GM21786 (cell line): ENCODE measurements at regions not wholly inside any gene's neighbourhood (a gene's known extent, or its start where the extent isn't known, plus 50 kb on each side); places are given as distances from the start of the nearest gene placed in this dataset.
A peak's percentile ranks its signal among the peaks of the same experiment; 100 is the strongest.
"Not testable (repeated sequence)": the region's sequence is repeated elsewhere in the genome, so short reads cannot be mapped to it uniquely, and the experiment has no call there.

Experiments
- ATAC-seq: cut with Tn5 transposase; IDR thresholded peaks from one replicate; pipeline ENCODE4 v1.9.1; 2021; ENCODE audit not compliant: unreplicated experiment

DNA sequence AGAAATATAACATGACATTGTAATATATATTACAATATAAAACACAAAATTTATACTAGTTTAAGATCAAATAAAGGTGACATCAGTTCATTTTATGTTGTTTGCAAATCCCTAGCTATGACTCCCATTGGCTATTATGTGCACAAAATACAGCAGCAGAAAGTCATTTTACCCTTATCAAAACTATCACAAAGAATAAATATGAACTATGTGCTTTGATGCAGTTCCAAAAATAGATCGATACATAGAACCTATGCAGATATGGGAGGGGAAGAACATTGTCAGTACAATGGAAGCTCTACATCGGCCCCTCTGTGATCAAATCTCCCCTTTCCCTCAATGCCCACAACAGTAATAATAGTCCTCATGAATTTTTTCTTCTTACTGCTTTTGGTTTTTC lies 1038.1 kb upstream of the PCDH20 start:
- ATAC-seq: no peak

DNA sequence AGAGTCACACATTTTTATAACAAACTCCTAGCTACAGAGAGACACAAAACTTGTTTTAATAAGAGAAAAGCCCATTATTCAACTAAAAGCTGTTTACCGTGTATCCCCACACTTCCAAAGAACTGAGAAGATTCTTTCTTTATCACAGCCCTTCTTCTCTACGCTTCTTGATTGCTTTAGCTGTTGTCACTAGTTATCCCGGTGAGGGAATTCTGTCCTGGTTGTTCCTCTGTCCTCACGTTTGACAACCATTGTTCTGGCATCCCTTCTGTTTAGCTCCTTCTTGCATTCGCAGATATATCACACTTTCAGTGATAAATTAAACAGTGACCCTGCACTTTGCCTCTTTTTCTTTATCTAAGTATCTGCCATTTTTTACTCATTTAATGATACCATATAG lies 1035.1 kb upstream of the PCDH20 start:
- ATAC-seq: no peak

DNA sequence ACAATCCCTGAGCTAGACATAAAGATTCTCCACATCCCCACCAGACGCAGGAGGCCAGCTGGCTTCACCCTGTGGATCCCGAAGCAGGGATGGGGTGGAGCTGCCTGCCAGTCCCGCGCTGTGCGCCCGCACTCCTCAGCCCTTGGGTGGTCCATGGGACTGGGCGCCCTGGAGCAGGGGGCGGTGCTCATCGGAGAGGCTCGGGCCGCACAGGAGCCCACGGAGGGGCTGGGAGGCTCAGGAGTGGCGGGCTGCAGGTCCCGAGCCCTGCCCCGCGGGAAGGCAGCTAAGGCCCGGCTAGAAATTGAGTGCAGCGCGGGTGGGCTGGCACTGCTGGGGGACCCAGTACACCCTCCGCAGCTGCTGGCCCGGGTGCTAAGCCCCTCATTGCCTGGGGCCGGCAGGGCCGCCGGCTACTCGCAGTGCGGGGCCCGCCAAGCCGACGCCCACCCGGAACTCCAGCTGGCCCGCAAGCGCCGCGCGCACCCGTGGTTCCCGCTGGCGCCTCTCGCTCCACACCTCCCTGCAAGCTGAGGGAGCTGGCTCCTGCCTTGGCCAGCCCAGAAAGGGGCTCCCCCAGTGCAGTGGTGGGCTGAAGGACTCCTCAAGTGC lies 1032.2 kb upstream of the PCDH20 start:
- not testable (repeated sequence) for ATAC-seq

DNA sequence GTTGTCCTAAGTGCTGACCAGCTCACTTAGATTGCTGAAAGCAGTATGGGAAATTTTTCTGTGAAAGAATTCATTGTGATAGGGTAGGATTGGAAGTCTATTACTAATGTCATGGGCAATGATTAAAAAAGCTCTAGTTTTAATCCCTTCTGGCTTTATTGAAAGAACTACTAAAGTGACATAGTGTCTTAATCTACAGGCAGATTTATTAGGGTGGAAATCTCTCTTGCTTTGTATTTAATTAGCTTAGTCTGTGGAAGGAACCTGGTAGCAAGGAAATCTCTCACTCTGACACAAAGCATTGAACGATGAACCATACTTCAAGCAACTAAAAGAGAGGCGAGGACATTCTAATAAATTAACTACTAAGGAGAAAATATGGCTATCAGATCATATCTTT lies 1029.2 kb upstream of the PCDH20 start:
- ATAC-seq: no peak

DNA sequence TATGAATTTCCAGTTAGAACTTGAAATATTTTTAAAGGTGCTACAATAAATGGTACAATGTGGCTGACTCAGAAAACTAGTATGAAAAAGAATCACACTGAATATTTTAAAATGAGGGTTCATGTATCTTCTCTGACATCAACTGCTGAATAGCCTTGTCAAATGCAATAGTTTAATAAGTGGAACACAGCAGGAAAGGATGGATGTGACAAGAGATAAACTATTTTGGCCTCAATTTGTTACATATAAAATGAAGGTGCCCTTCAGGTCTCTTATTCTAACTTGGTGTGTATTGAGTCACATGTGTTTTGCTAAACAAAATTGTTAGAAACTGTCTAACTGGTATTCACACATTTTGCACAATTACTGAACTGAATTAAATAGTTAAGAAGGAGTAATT lies 1018.4 kb upstream of the PCDH20 start:
- no peak for ATAC-seq

DNA sequence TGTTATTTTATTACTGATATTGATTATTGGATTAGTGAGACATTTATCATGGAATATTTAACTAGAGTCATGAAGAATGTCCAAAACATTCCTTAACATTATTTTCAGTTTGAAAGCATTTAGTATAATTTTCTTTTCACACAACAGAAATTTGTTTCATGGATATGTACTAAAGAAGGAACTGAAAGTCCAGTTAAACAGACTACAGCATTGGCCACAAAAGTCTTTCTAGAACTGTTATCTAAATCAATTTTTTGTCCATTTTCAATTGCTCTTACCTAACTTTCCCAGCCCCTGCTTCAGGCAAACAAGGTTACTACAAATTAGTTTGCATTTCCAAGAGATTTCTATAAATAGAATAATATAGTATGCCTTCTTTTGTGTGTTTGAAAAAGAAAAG lies 1018.0 kb upstream of the PCDH20 start:
- no peak for ATAC-seq

DNA sequence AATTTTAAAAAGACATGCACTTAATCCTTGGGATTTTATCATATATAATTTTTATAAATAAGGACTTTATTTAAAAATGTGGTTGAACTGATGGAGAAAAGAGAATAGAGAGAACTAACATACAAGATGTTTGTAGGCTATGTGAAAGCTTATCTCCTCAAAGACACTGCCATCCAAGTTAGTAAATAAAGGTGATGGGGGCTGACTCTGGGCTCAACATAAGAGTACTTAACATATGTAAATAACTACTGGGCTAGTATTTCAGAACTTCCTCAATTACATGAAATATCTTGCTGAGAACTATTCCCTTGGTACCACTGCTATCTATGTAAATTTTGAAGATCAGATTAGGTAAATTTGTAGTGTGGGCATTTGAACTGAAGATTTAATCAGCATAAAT lies 1017.3 kb upstream of the PCDH20 start:
- no peak for ATAC-seq

DNA sequence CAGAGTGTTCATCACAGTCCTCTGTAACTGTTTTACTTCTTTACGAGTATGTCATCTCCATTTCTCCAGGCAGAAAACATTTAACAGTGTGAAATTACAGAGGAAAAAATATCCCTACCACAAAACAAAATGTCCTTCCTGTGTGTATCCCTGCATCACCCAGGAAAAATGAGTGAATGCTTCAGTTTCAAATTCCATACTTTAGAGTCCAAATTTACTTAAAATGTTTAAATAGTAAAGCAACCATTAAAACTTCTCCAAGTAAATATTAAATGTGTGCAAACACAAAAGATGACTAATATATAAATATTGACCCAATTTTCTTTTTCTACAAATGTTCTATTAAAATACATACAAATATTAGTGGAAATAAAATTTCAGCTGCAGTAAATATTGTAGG lies 1016.6 kb upstream of the PCDH20 start:
- no peak for ATAC-seq

DNA sequence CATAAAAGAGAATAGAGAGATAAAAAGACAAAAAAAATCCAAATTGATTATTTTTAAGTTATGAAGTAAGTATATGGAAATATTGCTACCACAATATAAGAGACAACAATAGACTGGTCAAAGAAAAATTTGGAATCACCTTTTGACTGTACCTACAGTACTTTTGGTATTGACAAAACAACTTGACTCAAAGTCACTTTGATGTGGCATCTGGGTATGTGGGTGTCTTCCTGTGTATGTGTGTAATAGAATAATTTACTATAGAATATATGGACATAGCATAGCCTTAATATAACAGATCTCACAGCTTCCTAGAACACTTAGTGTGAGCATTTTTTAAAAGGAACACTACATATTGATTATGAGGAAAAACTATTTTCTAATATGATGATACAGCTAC lies 1016.2 kb upstream of the PCDH20 start:
- no peak for ATAC-seq

DNA sequence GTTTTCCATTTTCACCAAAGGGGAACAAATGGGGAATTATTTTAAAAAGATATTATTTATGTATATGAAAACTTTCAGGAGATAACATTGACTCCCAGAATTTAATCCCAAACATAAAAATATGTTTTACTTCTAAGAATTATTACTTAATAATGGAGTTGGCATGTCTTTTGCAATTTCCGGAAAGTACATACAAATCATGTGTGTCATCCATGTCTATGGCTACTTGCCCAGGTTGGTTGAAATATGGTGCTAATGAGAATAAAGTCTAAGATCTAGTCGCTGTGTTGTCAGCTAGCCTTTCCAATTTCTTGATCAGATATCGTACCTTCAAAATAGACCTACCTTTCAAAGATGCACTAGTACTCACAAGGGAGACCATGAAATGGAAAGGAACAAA lies 1003.2 kb upstream of the PCDH20 start:
- ATAC-seq: no peak

DNA sequence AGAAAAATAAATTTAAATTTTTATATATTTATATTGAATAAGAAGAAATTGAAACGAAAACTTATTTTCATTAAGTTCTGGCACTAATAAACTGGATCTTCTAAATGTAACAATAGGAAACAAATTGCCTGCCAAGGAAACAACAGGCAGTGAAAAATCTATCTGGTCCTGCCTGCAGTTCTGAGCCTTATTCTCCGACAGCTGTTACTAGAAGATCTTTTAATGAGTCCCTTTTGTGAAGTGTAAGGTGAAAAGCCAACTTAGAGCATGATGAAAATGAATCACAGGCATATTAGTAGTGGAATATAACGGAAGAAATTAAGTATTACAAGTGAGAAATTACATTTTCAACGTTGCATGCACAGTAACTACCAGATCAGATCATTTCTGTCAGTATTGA lies 1002.7 kb upstream of the PCDH20 start:
- no peak for ATAC-seq

DNA sequence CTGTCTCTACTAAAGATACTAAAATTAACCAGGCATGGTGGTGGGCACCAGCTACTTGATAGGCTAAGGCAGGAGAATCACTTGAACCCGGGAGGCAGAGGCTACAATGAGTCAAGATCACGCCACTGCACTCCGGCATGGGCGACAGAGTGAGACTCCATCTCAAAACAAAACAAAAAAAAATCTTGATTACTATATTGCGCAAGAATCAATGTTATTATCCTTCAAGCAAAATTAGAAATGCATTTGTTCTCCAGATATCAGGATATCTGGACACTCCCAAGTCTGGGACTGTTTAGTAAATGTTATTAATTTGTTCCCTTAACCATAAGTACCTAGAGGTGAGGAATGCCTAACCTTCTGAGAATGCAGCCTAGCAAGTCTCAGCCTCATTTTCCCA lies 992.2 kb upstream of the PCDH20 start:
- ATAC-seq: no peak

DNA sequence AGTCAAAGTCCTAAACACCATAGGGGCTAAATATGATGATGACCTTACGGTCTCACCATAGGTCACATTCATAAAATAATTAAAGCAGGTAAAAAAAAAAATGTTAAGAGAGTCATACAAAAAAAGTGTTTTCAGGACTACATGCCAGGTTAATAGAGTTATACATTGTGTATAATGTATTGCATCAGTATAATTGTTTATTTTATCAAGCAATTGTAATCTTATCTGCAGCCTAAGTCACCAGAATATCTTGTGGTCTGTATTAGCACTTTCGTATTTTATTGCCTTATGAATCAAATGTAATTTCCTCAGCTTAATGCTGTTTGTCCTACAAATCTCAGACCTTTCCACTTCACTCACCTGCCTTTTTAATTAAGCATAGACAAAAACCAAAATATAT lies 972.9 kb upstream of the PCDH20 start:
- no peak for ATAC-seq

DNA sequence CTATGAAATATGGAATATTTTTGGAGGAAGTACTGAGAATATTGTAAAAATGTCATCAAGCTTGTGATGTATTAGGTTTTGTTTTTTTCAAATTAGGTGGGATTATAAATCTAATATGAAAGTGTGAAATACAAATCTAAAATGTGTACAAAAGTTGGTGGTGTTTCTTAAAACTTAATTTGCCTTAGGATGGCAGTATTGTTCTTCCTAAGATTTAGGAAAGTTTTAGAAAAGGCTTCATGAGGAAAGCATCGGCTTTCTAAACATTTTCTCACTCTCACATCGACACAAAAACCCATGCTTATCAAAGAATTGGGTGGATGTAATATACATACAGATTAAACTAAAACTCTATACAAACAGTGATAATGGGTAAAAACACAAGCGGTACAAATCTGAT lies 972.0 kb upstream of the PCDH20 start:
- no peak for ATAC-seq

DNA sequence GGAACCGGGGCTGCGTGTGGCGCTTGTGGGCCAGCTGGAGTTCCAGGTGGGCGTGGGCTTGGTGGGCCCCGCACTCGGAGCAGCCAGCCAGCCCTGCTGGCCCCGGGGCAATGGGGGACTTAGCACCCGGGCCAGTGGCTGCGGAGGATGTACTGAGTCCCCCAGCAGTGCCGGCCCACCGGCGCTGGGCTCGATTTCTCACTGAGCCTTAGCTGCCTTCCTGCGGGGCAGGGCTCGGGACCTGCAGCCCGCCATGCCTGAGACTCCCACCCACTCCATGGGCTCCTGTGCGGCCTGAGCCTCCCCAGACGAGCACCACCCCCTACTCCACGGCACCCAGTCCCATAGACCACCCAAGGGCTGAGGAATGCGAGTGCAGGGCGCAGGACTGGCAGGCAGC lies 963.6 kb upstream of the PCDH20 start:
- ATAC-seq: not testable (repeated sequence)

DNA sequence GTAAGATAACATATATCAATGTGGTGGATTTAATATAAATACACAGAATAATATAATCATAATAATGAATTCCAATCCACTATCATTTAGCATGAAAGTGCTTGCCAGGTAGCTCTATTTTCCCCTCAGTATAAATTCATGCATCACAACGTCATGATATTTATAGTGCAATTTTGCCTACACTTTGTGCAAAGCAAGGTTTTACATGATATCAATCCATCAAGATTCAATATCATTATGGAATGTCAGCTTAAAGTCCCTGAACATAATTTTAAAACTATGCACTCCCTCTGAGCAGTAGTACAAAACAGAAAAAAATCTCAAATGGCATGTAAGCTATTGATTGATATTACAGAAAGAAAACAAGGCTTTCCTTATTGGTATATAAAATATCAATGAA lies 962.2 kb upstream of the PCDH20 start:
- no peak for ATAC-seq

DNA sequence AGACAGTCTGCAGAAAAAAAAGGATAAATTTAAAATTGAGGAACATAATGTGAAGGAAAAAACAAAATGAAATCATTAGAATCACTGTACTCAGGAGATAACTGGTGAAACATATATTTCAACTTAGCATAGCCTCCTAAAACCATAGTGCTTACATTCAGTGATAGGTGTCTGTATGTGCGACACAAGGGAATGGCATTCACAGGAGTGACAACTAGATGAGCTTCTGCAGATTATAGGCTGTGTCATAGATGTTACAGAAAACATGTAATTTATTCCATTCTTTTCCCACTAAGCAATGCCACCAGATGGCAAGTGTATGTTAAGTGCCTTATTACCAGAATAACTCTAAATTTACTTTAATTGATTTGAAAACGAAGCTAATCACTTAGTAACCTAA lies 960.0 kb upstream of the PCDH20 start:
- ATAC-seq: no peak

DNA sequence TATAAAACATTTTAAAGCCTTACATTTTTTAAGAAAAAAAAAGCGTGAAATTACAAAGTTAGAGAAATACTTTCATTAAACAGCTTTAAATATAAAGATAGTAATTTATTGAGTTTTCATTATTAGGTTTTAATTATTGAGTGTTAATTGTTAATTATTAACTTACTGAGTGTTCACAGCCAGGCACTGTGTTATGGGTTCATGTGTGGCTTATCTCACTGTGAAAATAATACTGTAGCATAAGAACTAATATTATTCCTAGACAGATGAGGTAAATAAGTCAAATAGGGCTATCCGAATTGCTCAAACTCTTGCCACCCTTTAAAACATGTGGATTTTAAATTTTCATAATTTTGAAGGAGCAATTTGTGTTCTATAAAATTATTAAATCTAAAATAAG lies 956.1 kb upstream of the PCDH20 start:
- no peak for ATAC-seq

DNA sequence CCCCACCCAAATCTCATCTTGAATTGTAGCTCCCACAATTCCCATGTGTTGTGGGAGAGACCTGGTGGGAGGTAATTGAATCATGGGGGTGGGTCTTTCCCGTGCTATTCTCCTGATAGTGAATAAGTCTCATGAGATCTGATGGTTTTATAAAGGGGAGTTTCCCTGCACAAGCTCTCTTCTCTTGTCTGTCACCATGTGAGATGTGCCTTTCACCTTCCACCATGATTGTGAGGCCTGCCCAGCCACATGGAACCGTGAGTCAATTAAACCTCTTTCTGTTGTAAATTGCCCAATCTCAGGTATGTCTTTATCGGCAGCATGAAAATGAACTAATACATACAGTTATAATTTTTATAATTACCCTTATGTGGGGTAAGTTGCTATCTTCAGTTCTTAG lies 952.3 kb upstream of the PCDH20 start:
- ATAC-seq: not testable (repeated sequence)

DNA sequence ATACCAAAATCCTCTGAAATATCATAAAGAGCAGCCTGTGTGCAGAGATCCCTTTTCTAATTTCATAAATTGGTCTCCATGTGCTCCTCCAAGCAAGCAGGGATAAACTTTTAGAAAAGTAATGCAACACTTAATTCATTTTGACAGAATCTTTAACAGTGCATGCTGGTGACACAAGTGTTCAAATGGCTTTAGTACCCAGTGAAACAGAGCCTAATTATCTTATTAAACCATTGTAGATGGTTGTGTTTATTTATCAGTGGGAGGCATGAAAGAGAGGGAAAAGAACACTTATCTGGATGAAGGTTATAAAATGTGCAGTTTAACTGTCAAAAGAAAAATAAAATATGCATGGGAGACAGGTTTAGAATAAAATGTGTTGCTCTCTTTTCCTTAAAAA lies 945.0 kb upstream of the PCDH20 start:
- ATAC-seq: no peak

DNA sequence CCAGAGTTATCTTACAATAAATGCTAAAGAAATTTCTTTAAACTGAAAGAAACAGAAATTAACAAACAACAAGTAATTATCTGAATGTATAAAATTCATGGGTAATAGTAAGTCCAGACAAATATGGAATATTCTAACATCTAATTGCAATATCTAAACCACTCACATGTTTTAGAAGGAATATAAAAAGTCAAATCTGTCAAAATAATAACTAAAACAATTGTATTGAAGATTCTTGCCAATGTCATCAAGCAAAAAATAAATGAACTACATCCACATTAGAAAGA lies 942.9 kb upstream of the PCDH20 start:
- no peak for ATAC-seq

DNA sequence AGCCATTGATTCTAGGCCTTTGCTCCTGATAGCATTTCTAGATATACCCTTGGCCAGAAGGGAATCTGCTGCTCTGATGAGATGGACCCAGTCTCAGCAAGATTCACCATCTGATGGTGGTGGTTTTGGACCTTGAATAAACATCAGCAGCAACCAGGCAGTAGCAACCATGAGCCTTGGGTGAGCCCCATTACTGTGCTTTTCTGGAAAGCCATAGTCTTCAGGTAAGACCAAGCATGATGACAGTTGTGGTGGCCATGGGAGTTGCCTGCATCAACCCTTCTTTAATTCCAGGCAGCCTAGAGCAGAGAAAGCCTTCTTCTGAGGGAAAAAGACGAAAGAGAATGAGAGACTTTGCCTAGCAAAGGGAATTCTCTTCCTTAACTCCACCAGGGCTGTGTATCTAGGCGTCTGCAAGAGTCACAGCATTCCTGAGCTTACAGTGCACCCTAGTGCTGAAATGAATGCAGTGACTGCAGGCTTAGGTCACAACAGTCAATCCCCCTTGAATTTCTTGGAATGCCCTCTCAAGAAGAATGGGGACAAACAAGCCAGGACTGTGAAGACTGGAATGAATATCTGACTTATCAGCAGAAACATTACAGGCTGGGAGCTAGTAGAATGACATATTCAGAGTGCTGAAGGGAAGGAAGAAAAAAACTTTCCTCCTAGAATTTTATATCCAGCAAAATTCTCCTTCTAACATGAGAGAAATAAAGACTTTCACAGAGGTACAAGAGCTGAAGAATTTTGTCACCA lies 942.4 kb upstream of the PCDH20 start:
- peak; percentile 79 for ATAC-seq

DNA sequence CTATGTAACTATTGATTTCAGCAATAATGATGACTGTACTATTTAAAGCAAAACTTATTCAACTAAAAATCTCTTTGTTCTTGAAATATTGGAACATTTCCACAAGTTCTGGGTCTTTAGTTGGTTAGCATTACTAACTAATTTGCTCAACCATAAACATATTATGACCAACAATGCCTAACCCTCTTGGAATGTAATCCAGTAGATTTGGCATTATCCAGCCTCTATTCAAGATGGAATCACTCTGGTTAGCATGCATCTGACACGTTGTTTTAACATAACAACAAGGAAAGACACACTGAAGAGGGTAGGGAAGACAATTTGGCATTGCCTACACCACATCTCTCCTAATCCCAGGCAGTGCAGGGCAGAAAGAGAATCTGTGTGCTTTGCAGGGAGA lies 941.3 kb upstream of the PCDH20 start:
- no peak for ATAC-seq
